Brain pericyte (primary cell): ENCODE measurements at regions not wholly inside any gene's neighbourhood (a gene's known extent, or its start where the extent isn't known, plus 50 kb on each side); places are given as distances from the start of the nearest gene placed in this dataset.

ENCODE experiments used
- DNase-seq: peaks from one replicate; pipeline ENCODE4 v3.0.0-alpha.2; 2012; ENCODE audit warnings: low read depth, low spot score

- DNase-seq, result no peak
These were observed 421.0 kb downstream of the DYNC2H1 start for GRCh38 chr11:103530257-103530656.

- DNase-seq, result no peak
These were observed 423.0 kb downstream of the DYNC2H1 start for GRCh38 chr11:103532133-103532788.

GRCh38 chr11:103534191-103534590, 425.0 kb downstream of the DYNC2H1 start:
- DNase-seq, result no peak

GRCh38 chr11:103534959-103535358, 425.7 kb downstream of the DYNC2H1 start:
- no peak for DNase-seq

GRCh38 chr11:103536335-103536722, 427.1 kb downstream of the DYNC2H1 start:
- DNase-seq, result no peak

- DNase-seq, result no peak
These were observed 428.8 kb downstream of the DYNC2H1 start for GRCh38 chr11:103537904-103538502.

- DNase-seq, result no peak
These were observed 429.9 kb downstream of the DYNC2H1 start for GRCh38 chr11:103539166-103539565.

GRCh38 chr11:103541186-103541795, 432.1 kb downstream of the DYNC2H1 start:
- DNase-seq, result no peak

GRCh38 chr11:103542851-103543250, 433.6 kb downstream of the DYNC2H1 start:
- DNase-seq, result no peak

- no peak for DNase-seq
These were observed 434.2 kb downstream of the DYNC2H1 start for GRCh38 chr11:103543456-103543855.

- DNase-seq, result no peak
These were observed 435.6 kb downstream of the DYNC2H1 start for GRCh38 chr11:103544874-103545273.

- no peak for DNase-seq
These were observed 436.3 kb downstream of the DYNC2H1 start for GRCh38 chr11:103545551-103545950.

- DNase-seq, result no peak
These were observed 437.0 kb downstream of the DYNC2H1 start for GRCh38 chr11:103546236-103546635.

GRCh38 chr11:103547024-103547423, 437.8 kb downstream of the DYNC2H1 start:
- DNase-seq, result no peak

- DNase-seq, result no peak
These were observed 438.5 kb downstream of the DYNC2H1 start for GRCh38 chr11:103547691-103548090.

- no peak for DNase-seq
These were observed 439.6 kb downstream of the DYNC2H1 start for GRCh38 chr11:103548838-103549237.

GRCh38 chr11:103550811-103551210, 441.6 kb downstream of the DYNC2H1 start:
- DNase-seq, result no peak

GRCh38 chr11:103552086-103552485, 442.9 kb downstream of the DYNC2H1 start:
- DNase-seq, result no peak

GRCh38 chr11:103556171-103556570, 446.9 kb downstream of the DYNC2H1 start:
- DNase-seq, result no peak

GRCh38 chr11:103566116-103566515, 456.9 kb downstream of the DYNC2H1 start:
- DNase-seq, result no peak

GRCh38 chr11:103581760-103582159, 454.7 kb upstream of the DDI1 start:
- no peak for DNase-seq

- no peak for DNase-seq
These were observed 454.0 kb upstream of the DDI1 start for GRCh38 chr11:103582351-103582909.

- DNase-seq, result no peak
These were observed 452.4 kb upstream of the DDI1 start for GRCh38 chr11:103584021-103584420.
